ENCODE measurements at regions not wholly inside any gene's neighbourhood (a gene's known extent, or its start where the extent isn't known, plus 50 kb on each side); places are given as distances from the start of the nearest gene placed in this dataset.

- TF ChIP-seq POLR2A (IDR thresholded peaks at IDR 0.05; ENCODE audit: low read depth, low read length) (no peak), TAF1 (IDR thresholded peaks at IDR 0.05; ENCODE audit: low read depth, low read length) (no peak), POLR2AphosphoS5 (IDR thresholded peaks at IDR 0.05; ENCODE audit: low read depth, low read length) (no peak), POU2F2 (IDR thresholded peaks at IDR 0.05; ENCODE audit: low read depth, low read length) (no peak), PAX5 (IDR thresholded peaks at IDR 0.05; ENCODE audit: insufficient read depth, low read length, severe bottlenecking) (no peak)
Observed at GRCh38 chr5:174491265-174491664, 233.1 kb upstream of the MSX2 start.

All from GM12891 (cell line).